SK-N-SH treated with all-trans-retinoic acid at 6 μM for 48 hours (cell line): ENCODE measurements at regions not wholly inside any gene's neighbourhood (a gene's known extent, or its start where the extent isn't known, plus 50 kb on each side); places are given as distances from the start of the nearest gene placed in this dataset.

Source experiments
- ATAC-seq: fragments of 200-7000 bp; cut with Tn5 transposase; 3 replicates; pipeline ENCODE4 v1.9.1; 2020; ENCODE audit warnings: mild to moderate bottlenecking, moderate library complexity
- ARNTL ChIP-seq: fragments of 450-650 bp; formaldehyde crosslinking; IDR thresholded peaks from 2 replicates; pipeline ENCODE4 v1.5.0; 2020; ENCODE audit warnings: low read depth, mild to moderate bottlenecking, moderate library complexity, borderline replicate concordance
- CSRNP3 ChIP-seq: fragments of 250-450 bp; sonication (Bioruptor Pico); IDR thresholded peaks from 2 replicates; pipeline ENCODE4 v1.5.1; 2021; ENCODE audit warnings: mild to moderate bottlenecking, moderate library complexity
- ESRRG ChIP-seq: fragments of 250-450 bp; sonication (Bioruptor Pico); IDR thresholded peaks from 2 replicates; pipeline ENCODE4 v1.6.1; 2021; ENCODE audit warnings: mild to moderate bottlenecking
- GLIS3 ChIP-seq: fragments of 250-450 bp; sonication (Bioruptor Pico); IDR thresholded peaks from 2 replicates; pipeline ENCODE4 v1.5.0; 2020; ENCODE audit warnings: mild to moderate bottlenecking, moderate library complexity
- ISL1 ChIP-seq: fragments of 250-450 bp; sonication (Bioruptor Pico); IDR thresholded peaks from 2 replicates; pipeline ENCODE4 v2.1.2; 2022; ENCODE audit warnings: mild to moderate bottlenecking, moderate library complexity
- OSR1 ChIP-seq: fragments of 250-450 bp; sonication (Bioruptor Pico); IDR thresholded peaks from 2 replicates; pipeline ENCODE4 v1.8.0; 2022; ENCODE audit warnings: moderate library complexity, mild to moderate bottlenecking, inconsistent platforms
- PATZ1 ChIP-seq: fragments of 250-450 bp; sonication (Bioruptor Pico); IDR thresholded peaks from 2 replicates; pipeline ENCODE4 v1.8.0; 2020; ENCODE audit warnings: mild to moderate bottlenecking, moderate library complexity, borderline replicate concordance
- POU6F1 ChIP-seq: fragments of 250-450 bp; sonication (Bioruptor Pico); IDR thresholded peaks from 2 replicates; pipeline ENCODE4 v1.8.0; 2021; ENCODE audit warnings: low read depth, mild to moderate bottlenecking, moderate library complexity, borderline replicate concordance
- PPARA ChIP-seq: fragments of 250-450 bp; sonication (Bioruptor Pico); IDR thresholded peaks from 2 replicates; pipeline ENCODE4 v1.5.0; 2020; ENCODE audit warnings: mild to moderate bottlenecking, borderline replicate concordance
- RARB ChIP-seq: fragments of 250-450 bp; sonication (Bioruptor Pico); IDR thresholded peaks from 2 replicates; pipeline ENCODE4 v1.8.0; 2021; ENCODE audit warnings: mild to moderate bottlenecking, moderate library complexity
- ZC3H10 ChIP-seq: fragments of 250-450 bp; sonication (Bioruptor Pico); IDR thresholded peaks from 2 replicates; pipeline ENCODE4 v1.5.1; 2021; ENCODE audit warnings: mild to moderate bottlenecking, moderate library complexity
- ZNF70 ChIP-seq: fragments of 450-650 bp; formaldehyde crosslinking; IDR thresholded peaks from 2 replicates; pipeline ENCODE4 v1.5.0; 2020; ENCODE audit warnings: mild to moderate bottlenecking, moderate library complexity
- ZNF8 ChIP-seq: fragments of 450-650 bp; formaldehyde crosslinking; IDR thresholded peaks from 2 replicates; pipeline ENCODE4 v1.5.0; 2020; ENCODE audit warnings: mild to moderate bottlenecking, moderate library complexity
- TF ChIP-seq, protein P1 (sequence below): fragments of 250-450 bp; sonication (Bioruptor Pico); IDR thresholded peaks from 2 replicates; pipeline ENCODE4 v1.5.0; 2020; ENCODE audit warnings: mild to moderate bottlenecking, moderate library complexity
- TF ChIP-seq, protein P2 (sequence below): fragments of 250-450 bp; sonication (Bioruptor Pico); IDR thresholded peaks from 2 replicates; pipeline ENCODE4 v1.5.1; 2020; ENCODE audit warnings: low read depth, mild to moderate bottlenecking, moderate library complexity

GRCh38 chr12:58186914-58187313, 245.5 kb downstream of the ATP23 start:
- no peak for TF ChIP-seq PPARA
- no peak for TF ChIP-seq ZNF8 (CRISPR knock-in tag)
- TF ChIP-seq, protein P1, sequence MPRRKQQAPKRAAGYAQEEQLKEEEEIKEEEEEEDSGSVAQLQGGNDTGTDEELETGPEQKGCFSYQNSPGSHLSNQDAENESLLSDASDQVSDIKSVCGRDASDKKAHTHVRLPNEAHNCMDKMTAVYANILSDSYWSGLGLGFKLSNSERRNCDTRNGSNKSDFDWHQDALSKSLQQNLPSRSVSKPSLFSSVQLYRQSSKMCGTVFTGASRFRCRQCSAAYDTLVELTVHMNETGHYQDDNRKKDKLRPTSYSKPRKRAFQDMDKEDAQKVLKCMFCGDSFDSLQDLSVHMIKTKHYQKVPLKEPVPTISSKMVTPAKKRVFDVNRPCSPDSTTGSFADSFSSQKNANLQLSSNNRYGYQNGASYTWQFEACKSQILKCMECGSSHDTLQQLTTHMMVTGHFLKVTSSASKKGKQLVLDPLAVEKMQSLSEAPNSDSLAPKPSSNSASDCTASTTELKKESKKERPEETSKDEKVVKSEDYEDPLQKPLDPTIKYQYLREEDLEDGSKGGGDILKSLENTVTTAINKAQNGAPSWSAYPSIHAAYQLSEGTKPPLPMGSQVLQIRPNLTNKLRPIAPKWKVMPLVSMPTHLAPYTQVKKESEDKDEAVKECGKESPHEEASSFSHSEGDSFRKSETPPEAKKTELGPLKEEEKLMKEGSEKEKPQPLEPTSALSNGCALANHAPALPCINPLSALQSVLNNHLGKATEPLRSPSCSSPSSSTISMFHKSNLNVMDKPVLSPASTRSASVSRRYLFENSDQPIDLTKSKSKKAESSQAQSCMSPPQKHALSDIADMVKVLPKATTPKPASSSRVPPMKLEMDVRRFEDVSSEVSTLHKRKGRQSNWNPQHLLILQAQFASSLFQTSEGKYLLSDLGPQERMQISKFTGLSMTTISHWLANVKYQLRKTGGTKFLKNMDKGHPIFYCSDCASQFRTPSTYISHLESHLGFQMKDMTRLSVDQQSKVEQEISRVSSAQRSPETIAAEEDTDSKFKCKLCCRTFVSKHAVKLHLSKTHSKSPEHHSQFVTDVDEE (CRISPR knock-in tag), result no peak
- no peak for TF ChIP-seq ZC3H10 (CRISPR knock-in tag)
- TF ChIP-seq, protein P2, sequence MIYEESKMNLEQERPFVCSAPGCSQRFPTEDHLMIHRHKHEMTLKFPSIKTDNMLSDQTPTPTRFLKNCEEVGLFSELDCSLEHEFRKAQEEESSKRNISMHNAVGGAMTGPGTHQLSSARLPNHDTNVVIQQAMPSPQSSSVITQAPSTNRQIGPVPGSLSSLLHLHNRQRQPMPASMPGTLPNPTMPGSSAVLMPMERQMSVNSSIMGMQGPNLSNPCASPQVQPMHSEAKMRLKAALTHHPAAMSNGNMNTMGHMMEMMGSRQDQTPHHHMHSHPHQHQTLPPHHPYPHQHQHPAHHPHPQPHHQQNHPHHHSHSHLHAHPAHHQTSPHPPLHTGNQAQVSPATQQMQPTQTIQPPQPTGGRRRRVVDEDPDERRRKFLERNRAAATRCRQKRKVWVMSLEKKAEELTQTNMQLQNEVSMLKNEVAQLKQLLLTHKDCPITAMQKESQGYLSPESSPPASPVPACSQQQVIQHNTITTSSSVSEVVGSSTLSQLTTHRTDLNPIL (CRISPR knock-in tag), result no peak
- TF ChIP-seq ESRRG (CRISPR knock-in tag), result no peak
- no peak for TF ChIP-seq GLIS3 (CRISPR knock-in tag)
- TF ChIP-seq, all 23 proteins: peak for 0
- ATAC-seq, result no peak

GRCh38 chr12:58189030-58189429, 247.7 kb downstream of the ATP23 start:
- no peak for ATAC-seq
- TF ChIP-seq ZNF70 (CRISPR knock-in tag) (no peak), POU6F1 (CRISPR knock-in tag) (no peak), OSR1 (no peak)
- TF ChIP-seq, protein P1 (CRISPR knock-in tag), result no peak

- no peak for ATAC-seq
- TF ChIP-seq ARNTL (CRISPR knock-in tag), result no peak
- TF ChIP-seq PATZ1, result no peak
- no peak for TF ChIP-seq ZC3H10 (CRISPR knock-in tag)
- TF ChIP-seq RARB (CRISPR knock-in tag), result no peak
- TF ChIP-seq ZNF8 (CRISPR knock-in tag), result no peak
- no peak for TF ChIP-seq GLIS3 (CRISPR knock-in tag)
- TF ChIP-seq, protein P2 (CRISPR knock-in tag), result no peak
Measured at GRCh38 chr12:58189893-58190292, 248.5 kb downstream of the ATP23 start.

GRCh38 chr12:58190618-58191017, 249.3 kb downstream of the ATP23 start:
- TF ChIP-seq OSR1 (no peak), PPARA (no peak), CSRNP3 (CRISPR knock-in tag) (no peak), RARB (CRISPR knock-in tag) (no peak), ARNTL (CRISPR knock-in tag) (no peak), GLIS3 (CRISPR knock-in tag) (no peak), ISL1 (CRISPR knock-in tag) (no peak), POU6F1 (CRISPR knock-in tag) (no peak)
- TF ChIP-seq, protein P1 (CRISPR knock-in tag), result no peak
- ATAC-seq, result no peak
